Lower leg skin (tissue), 3 donors: ENCODE measurements at regions not wholly inside any gene's neighbourhood (a gene's known extent, or its start where the extent isn't known, plus 50 kb on each side); places are given as distances from the start of the nearest gene placed in this dataset.
"Not testable (repeated sequence)": the region's sequence is repeated elsewhere in the genome, so short reads cannot be mapped to it uniquely, and the experiment has no call there.

Source experiments
- CTCF ChIP-seq, 3 donors: fragments of 450-650 bp; IDR thresholded peaks; one replicate each; pipeline ENCODE4 v1.5.1; 2016; ENCODE audit warnings: antibody characterized with exemption in 3 of 3, mild to moderate bottlenecking in 3 of 3, moderate library complexity in 2 of 3
- POLR2A ChIP-seq, 2 donors: fragments of 450-650 bp; IDR thresholded peaks; one replicate each; pipeline ENCODE4 v1.6.1; 2016 to 2017; ENCODE audit warnings: antibody characterized with exemption in 2 of 2, mild to moderate bottlenecking in 1 of 2, moderate library complexity in 1 of 2

- TF ChIP-seq POLR2A, CTCF (IDR thresholded peaks at IDR 0.05): not testable (repeated sequence)
Observed at GRCh38 chr7:55715247-55715867, 143.1 kb upstream of the VOPP1 start.
